MCF 10A (cell line): ENCODE measurements at regions not wholly inside any gene's neighbourhood (a gene's known extent, or its start where the extent isn't known, plus 50 kb on each side); places are given as distances from the start of the nearest gene placed in this dataset.

Experiments
- BruUV-seq: library from RNA; stranded (reverse); fragments of 400-500 nt; replicated peaks from 2 replicates; lab custom pipeline; 2021; lab: Mats Ljungman, UMichigan
- CTCF ChIA-PET: fragments of 300-600 bp; sonication (Branson Sonifier 250); formaldehyde crosslinking; extraction: SDS; loops from one replicate; lab custom pipeline; 2021; ENCODE audit warnings: antibody characterized with exemption, inconsistent platforms; lab: Yijun Ruan, JAX
- POLR2A ChIA-PET: fragments of 300-600, 350-650 bp; sonication (Branson Sonifier 250); formaldehyde crosslinking; extraction: SDS; loops from one replicate; lab custom pipeline; 2020; ENCODE audit warnings: antibody characterized with exemption, inconsistent platforms; lab: Yijun Ruan, JAX
- DNase-seq: peaks from one replicate; pipeline ENCODE4 v3.0.0-alpha.2; 2018; ENCODE audit not compliant: unreplicated experiment
- H3K27ac Mint-ChIP-seq: one replicate; pipeline ENCODE4 v1.8.0; 2022; ENCODE audit warnings: mild to moderate bottlenecking, low read depth, mixed read lengths; ENCODE audit not compliant: unreplicated experiment
- H3K27me3 Mint-ChIP-seq: one replicate; pipeline ENCODE4 v1.8.0; 2022; ENCODE audit warnings: mixed read lengths; ENCODE audit not compliant: insufficient read depth, unreplicated experiment
- H3K36me3 Mint-ChIP-seq: one replicate; pipeline ENCODE4 v1.8.0; 2022; ENCODE audit warnings: mild to moderate bottlenecking, moderate library complexity, mixed read lengths; ENCODE audit not compliant: insufficient read depth, unreplicated experiment
- H3K4me1 Mint-ChIP-seq: one replicate; pipeline ENCODE4 v1.8.0; 2022; ENCODE audit warnings: mixed read lengths; ENCODE audit not compliant: insufficient read depth, unreplicated experiment
- H3K4me3 Mint-ChIP-seq: one replicate; pipeline ENCODE4 v1.8.0; 2022; ENCODE audit warnings: mild to moderate bottlenecking, moderate library complexity, mixed read lengths; ENCODE audit not compliant: unreplicated experiment
- H3K9me3 Mint-ChIP-seq: one replicate; pipeline ENCODE4 v1.8.0; 2022; ENCODE audit warnings: mixed read lengths; ENCODE audit not compliant: unreplicated experiment
- CTCF ChIP-seq: fragments of 200-600 bp; IDR thresholded peaks from one replicate; pipeline ENCODE4 v1.8.0; 2022; ENCODE audit warnings: antibody characterized with exemption, mild to moderate bottlenecking; ENCODE audit not compliant: unreplicated experiment
- intact Hi-C: fragments of 100-400 bp; cut with micrococcal nuclease; formaldehyde crosslinking; loops from 2 replicates; pipeline ENCODE4 v1.14.1; 2022

- ChIA-PET CTCF (no interaction called here), POLR2A (no interaction called here)
- intact Hi-C loops = no loop called here
- no peaks in the 10 kb centered on the region for H3K4me1 Mint-ChIP-seq
- BruUV-seq = no TSS peak
- H3K27me3 Mint-ChIP-seq = no peaks in the 10 kb centered on the region
- H3K4me3 Mint-ChIP-seq = no peak overlapping the region
- H3K36me3 Mint-ChIP-seq = no peaks in the 10 kb centered on the region
- no peak overlapping the region for H3K27ac Mint-ChIP-seq
- H3K9me3 Mint-ChIP-seq = no peaks in the 10 kb centered on the region
- no peak for DNase-seq
- no peak for TF ChIP-seq CTCF
These were observed 239.1 kb downstream of the COG6 start for GRCh38 chr13:39894586-39894985.

GRCh38 chr13:39895254-39895653 lies 239.8 kb downstream of the COG6 start:
- Mint-ChIP-seq H3K4me1 (peaks cover 2% of the 10 kb centered on the region), H3K36me3 (no peaks in the 10 kb centered on the region), H3K27me3 (no peaks in the 10 kb centered on the region), H3K27ac (no peak overlapping the region), H3K4me3 (no peak overlapping the region), H3K9me3 (no peaks in the 10 kb centered on the region)
- no TSS peak for BruUV-seq
- DNase-seq = no peak
- CTCF ChIA-PET = no interaction called here
- POLR2A ChIA-PET = no interaction called here
- intact Hi-C loops = no loop called here
- TF ChIP-seq CTCF = no peak

- H3K27me3 Mint-ChIP-seq = no peaks in the 10 kb centered on the region
- H3K4me1 Mint-ChIP-seq = peaks cover 5% of the 10 kb centered on the region
- H3K36me3 Mint-ChIP-seq = no peaks in the 10 kb centered on the region
- CTCF ChIA-PET = no interaction called here
- BruUV-seq = no TSS peak
- H3K27ac Mint-ChIP-seq = no peak overlapping the region
- no peaks in the 10 kb centered on the region for H3K9me3 Mint-ChIP-seq
- no peak for TF ChIP-seq CTCF
- intact Hi-C loops = no loop called here
- POLR2A ChIA-PET = no interaction called here
- no peak for DNase-seq
- no peak overlapping the region for H3K4me3 Mint-ChIP-seq
These were observed 242.2 kb downstream of the COG6 start for GRCh38 chr13:39897636-39898035.

GRCh38 chr13:39900106-39900750 lies 244.8 kb downstream of the COG6 start:
- ChIA-PET POLR2A (no interaction called here), CTCF (no interaction called here)
- no peak overlapping the region for H3K27ac Mint-ChIP-seq
- peaks cover 5% of the 10 kb centered on the region for H3K4me1 Mint-ChIP-seq
- BruUV-seq = no TSS peak
- no peak for TF ChIP-seq CTCF
- DNase-seq = no peak
- no peaks in the 10 kb centered on the region for H3K27me3 Mint-ChIP-seq
- intact Hi-C loops = no loop called here
- no peaks in the 10 kb centered on the region for H3K9me3 Mint-ChIP-seq
- H3K36me3 Mint-ChIP-seq = no peaks in the 10 kb centered on the region
- no peak overlapping the region for H3K4me3 Mint-ChIP-seq
